SK-N-SH treated with all-trans-retinoic acid at 6 μM for 48 hours (cell line): ENCODE measurements at regions not wholly inside any gene's neighbourhood (a gene's known extent, or its start where the extent isn't known, plus 50 kb on each side); places are given as distances from the start of the nearest gene placed in this dataset.

Source experiments
- ATAC-seq: fragments of 200-7000 bp; cut with Tn5 transposase; 3 replicates; pipeline ENCODE4 v1.9.1; 2020; ENCODE audit warnings: mild to moderate bottlenecking, moderate library complexity
- ARNTL ChIP-seq: fragments of 450-650 bp; formaldehyde crosslinking; IDR thresholded peaks from 2 replicates; pipeline ENCODE4 v1.5.0; 2020; ENCODE audit warnings: low read depth, mild to moderate bottlenecking, moderate library complexity, borderline replicate concordance
- BACH2 ChIP-seq: fragments of 250-450 bp; sonication (Bioruptor Pico); IDR thresholded peaks from 2 replicates; pipeline ENCODE4 v1.9.0; 2021; ENCODE audit warnings: mild to moderate bottlenecking, borderline replicate concordance
- CREB5 ChIP-seq: fragments of 250-450 bp; sonication (Bioruptor Pico); IDR thresholded peaks from 2 replicates; pipeline ENCODE4 v1.5.1; 2020; ENCODE audit warnings: low read depth, mild to moderate bottlenecking, moderate library complexity
- CSDC2 ChIP-seq: fragments of 250-450 bp; sonication (Bioruptor Pico); IDR thresholded peaks from 2 replicates; pipeline ENCODE4 v1.5.0; 2020; ENCODE audit warnings: mild to moderate bottlenecking, moderate library complexity
- CSRNP3 ChIP-seq: fragments of 250-450 bp; sonication (Bioruptor Pico); IDR thresholded peaks from 2 replicates; pipeline ENCODE4 v1.5.1; 2021; ENCODE audit warnings: mild to moderate bottlenecking, moderate library complexity
- ESRRG ChIP-seq: fragments of 250-450 bp; sonication (Bioruptor Pico); IDR thresholded peaks from 2 replicates; pipeline ENCODE4 v1.6.1; 2021; ENCODE audit warnings: mild to moderate bottlenecking
- GLIS3 ChIP-seq: fragments of 250-450 bp; sonication (Bioruptor Pico); IDR thresholded peaks from 2 replicates; pipeline ENCODE4 v1.5.0; 2020; ENCODE audit warnings: mild to moderate bottlenecking, moderate library complexity
- ISL1 ChIP-seq: fragments of 250-450 bp; sonication (Bioruptor Pico); IDR thresholded peaks from 2 replicates; pipeline ENCODE4 v2.1.2; 2022; ENCODE audit warnings: mild to moderate bottlenecking, moderate library complexity
- OSR1 ChIP-seq: fragments of 250-450 bp; sonication (Bioruptor Pico); IDR thresholded peaks from 2 replicates; pipeline ENCODE4 v1.8.0; 2022; ENCODE audit warnings: moderate library complexity, mild to moderate bottlenecking, inconsistent platforms
- PATZ1 ChIP-seq: fragments of 250-450 bp; sonication (Bioruptor Pico); IDR thresholded peaks from 2 replicates; pipeline ENCODE4 v1.8.0; 2020; ENCODE audit warnings: mild to moderate bottlenecking, moderate library complexity, borderline replicate concordance
- POU6F1 ChIP-seq: fragments of 250-450 bp; sonication (Bioruptor Pico); IDR thresholded peaks from 2 replicates; pipeline ENCODE4 v1.8.0; 2021; ENCODE audit warnings: low read depth, mild to moderate bottlenecking, moderate library complexity, borderline replicate concordance
- RARB ChIP-seq: fragments of 250-450 bp; sonication (Bioruptor Pico); IDR thresholded peaks from 2 replicates; pipeline ENCODE4 v1.8.0; 2021; ENCODE audit warnings: mild to moderate bottlenecking, moderate library complexity
- SNAI2 ChIP-seq: fragments of 250-450 bp; sonication (Bioruptor Pico); IDR thresholded peaks from 2 replicates; pipeline ENCODE4 v1.5.0; 2020; ENCODE audit warnings: mild to moderate bottlenecking, moderate library complexity
- TCF4 ChIP-seq: fragments of 250-450 bp; sonication (Bioruptor Pico); IDR thresholded peaks from 2 replicates; pipeline ENCODE4 v1.8.0; 2021; ENCODE audit warnings: mild to moderate bottlenecking, moderate library complexity, borderline replicate concordance
- TOX ChIP-seq: fragments of 250-450 bp; sonication (Bioruptor Pico); IDR thresholded peaks from 2 replicates; pipeline ENCODE4 v1.8.0; 2021; ENCODE audit warnings: mild to moderate bottlenecking, moderate library complexity, borderline replicate concordance
- TSHZ2 ChIP-seq: fragments of 250-450 bp; sonication (Bioruptor Pico); IDR thresholded peaks from 2 replicates; pipeline ENCODE4 v1.5.0; 2020; ENCODE audit warnings: mild to moderate bottlenecking, moderate library complexity
- ZC3H10 ChIP-seq: fragments of 250-450 bp; sonication (Bioruptor Pico); IDR thresholded peaks from 2 replicates; pipeline ENCODE4 v1.5.1; 2021; ENCODE audit warnings: mild to moderate bottlenecking, moderate library complexity
- ZFP3 ChIP-seq: fragments of 250-450 bp; sonication (Bioruptor Pico); IDR thresholded peaks from 2 replicates; pipeline ENCODE4 v1.5.0; 2020; ENCODE audit warnings: mild to moderate bottlenecking, moderate library complexity
- ZFP30 ChIP-seq: fragments of 450-650 bp; formaldehyde crosslinking; IDR thresholded peaks from 2 replicates; pipeline ENCODE4 v1.5.0; 2022; ENCODE audit warnings: mild to moderate bottlenecking, moderate library complexity
- ZNF565 ChIP-seq: fragments of 450-650 bp; formaldehyde crosslinking; conservative IDR thresholded peaks from 2 replicates; pipeline ENCODE4 v1.5.0; 2020; ENCODE audit warnings: low read depth, mild to moderate bottlenecking, moderate library complexity
- ZNF70 ChIP-seq: fragments of 450-650 bp; formaldehyde crosslinking; IDR thresholded peaks from 2 replicates; pipeline ENCODE4 v1.5.0; 2020; ENCODE audit warnings: mild to moderate bottlenecking, moderate library complexity
- ZNF8 ChIP-seq: fragments of 450-650 bp; formaldehyde crosslinking; IDR thresholded peaks from 2 replicates; pipeline ENCODE4 v1.5.0; 2020; ENCODE audit warnings: mild to moderate bottlenecking, moderate library complexity

- no peak for ATAC-seq
Observed at GRCh38 chr6:8506126-8506525, 70.8 kb upstream of the SLC35B3 start.

GRCh38 chr6:8499540-8499939, 64.2 kb upstream of the SLC35B3 start:
- ATAC-seq = no peak
- TF ChIP-seq OSR1 (CRISPR knock-in tag) = no peak
- no peak for TF ChIP-seq ESRRG (CRISPR knock-in tag)
- TF ChIP-seq ZFP30 (CRISPR knock-in tag) = no peak
- no peak for TF ChIP-seq ZNF8 (CRISPR knock-in tag)
- TF ChIP-seq TCF4 (CRISPR knock-in tag) = no peak
- TF ChIP-seq ZFP3 (CRISPR knock-in tag) = no peak
- no peak for TF ChIP-seq CREB5 (CRISPR knock-in tag)
- no peak for TF ChIP-seq ISL1
- TF ChIP-seq ZC3H10 = no peak
- no peak for TF ChIP-seq CSRNP3 (CRISPR knock-in tag)
- no peak for TF ChIP-seq CSDC2 (CRISPR knock-in tag)
- TF ChIP-seq ZNF70 = no peak
- TF ChIP-seq ARNTL (CRISPR knock-in tag) = no peak
- no peak for TF ChIP-seq TOX (CRISPR knock-in tag)
- TF ChIP-seq ZNF565 (CRISPR knock-in tag) = no peak
- no peak for TF ChIP-seq BACH2 (CRISPR knock-in tag)
- no peak for TF ChIP-seq POU6F1 (CRISPR knock-in tag)
- no peak for TF ChIP-seq RARB (CRISPR knock-in tag)
- TF ChIP-seq PATZ1 (CRISPR knock-in tag) = no peak

More at GRCh38 chr6:8506126-8506525, 70.8 kb upstream of the SLC35B3 start:
- TF ChIP-seq POU6F1 (CRISPR knock-in tag) = no peak
- no peak for TF ChIP-seq ISL1
- no peak for TF ChIP-seq ZC3H10
- no peak for TF ChIP-seq GLIS3 (CRISPR knock-in tag)
- TF ChIP-seq TOX (CRISPR knock-in tag) = no peak
- no peak for TF ChIP-seq TCF4 (CRISPR knock-in tag)
- TF ChIP-seq, all 23 proteins: peak for 0

GRCh38 chr6:8494730-8495129, 59.4 kb upstream of the SLC35B3 start:
- TF ChIP-seq TSHZ2 (CRISPR knock-in tag) (no peak), SNAI2 (CRISPR knock-in tag) (no peak), CSDC2 (CRISPR knock-in tag) (no peak), BACH2 (CRISPR knock-in tag) (no peak), TOX (CRISPR knock-in tag) (no peak), CSRNP3 (CRISPR knock-in tag) (no peak), ZC3H10 (no peak), ESRRG (CRISPR knock-in tag) (no peak), ZFP30 (CRISPR knock-in tag) (no peak)

More at GRCh38 chr6:8494730-8495129, 59.4 kb upstream of the SLC35B3 start:
- no peak for ATAC-seq
